Upper lobe of right lung (tissue), 1 donor: ENCODE measurements at regions not wholly inside any gene's neighbourhood (a gene's known extent, or its start where the extent isn't known, plus 50 kb on each side); places are given as distances from the start of the nearest gene placed in this dataset.
A peak's percentile ranks its signal among the peaks of the same experiment; 100 is the strongest.

Source experiments
- ATAC-seq: fragments of 200-7000 bp; cut with Tn5 transposase; one replicate; pipeline ENCODE4 v1.9.1; 2020; ENCODE audit warnings: mild to moderate bottlenecking, moderate library complexity
- DNase-seq: peaks from one replicate; pipeline ENCODE4 v3.0.0-alpha.2; 2020
- H3K27ac ChIP-seq: fragments of 200-600 bp; one replicate; pipeline ENCODE4 v1.8.0; 2022
- H3K27me3 ChIP-seq: fragments of 200-600 bp; one replicate; pipeline ENCODE4 v1.8.0; 2022; ENCODE audit warnings: mild to moderate bottlenecking
- H3K36me3 ChIP-seq: fragments of 200-600 bp; one replicate; pipeline ENCODE4 v1.8.0; 2022
- H3K4me1 ChIP-seq: fragments of 200-600 bp; one replicate; pipeline ENCODE4 v1.8.0; 2022
- H3K4me3 ChIP-seq: fragments of 200-600 bp; one replicate; pipeline ENCODE4 v1.8.0; 2022; ENCODE audit warnings: mild to moderate bottlenecking
- H3K9me3 ChIP-seq: fragments of 200-600 bp; one replicate; pipeline ENCODE4 v1.8.0; 2022
- intact Hi-C: fragments of 100-400 bp; cut with DNase I; formaldehyde crosslinking; loops from one replicate; pipeline ENCODE4 v1.11.0; 2022
- TF ChIP-seq, protein P1 (sequence below): fragments of 200-600 bp; IDR thresholded peaks from one replicate; pipeline ENCODE4 v1.8.0; 2022; ENCODE audit warnings: antibody characterized with exemption
- donor health status: DM: no; HTN: yes; CAD: no; lungs with severe emphysema.

- ATAC-seq, result no peak
- H3K9me3 ChIP-seq, result no peaks in the 10 kb centered on the region
- intact Hi-C loops, result no loop called here
- H3K36me3 ChIP-seq, result no peaks in the 10 kb centered on the region
- H3K4me1 ChIP-seq, result no peaks in the 10 kb centered on the region
- no peak overlapping the region for H3K27ac ChIP-seq
- H3K4me3 ChIP-seq, result no peak overlapping the region
- DNase-seq, result no peak
- TF ChIP-seq, protein P1, sequence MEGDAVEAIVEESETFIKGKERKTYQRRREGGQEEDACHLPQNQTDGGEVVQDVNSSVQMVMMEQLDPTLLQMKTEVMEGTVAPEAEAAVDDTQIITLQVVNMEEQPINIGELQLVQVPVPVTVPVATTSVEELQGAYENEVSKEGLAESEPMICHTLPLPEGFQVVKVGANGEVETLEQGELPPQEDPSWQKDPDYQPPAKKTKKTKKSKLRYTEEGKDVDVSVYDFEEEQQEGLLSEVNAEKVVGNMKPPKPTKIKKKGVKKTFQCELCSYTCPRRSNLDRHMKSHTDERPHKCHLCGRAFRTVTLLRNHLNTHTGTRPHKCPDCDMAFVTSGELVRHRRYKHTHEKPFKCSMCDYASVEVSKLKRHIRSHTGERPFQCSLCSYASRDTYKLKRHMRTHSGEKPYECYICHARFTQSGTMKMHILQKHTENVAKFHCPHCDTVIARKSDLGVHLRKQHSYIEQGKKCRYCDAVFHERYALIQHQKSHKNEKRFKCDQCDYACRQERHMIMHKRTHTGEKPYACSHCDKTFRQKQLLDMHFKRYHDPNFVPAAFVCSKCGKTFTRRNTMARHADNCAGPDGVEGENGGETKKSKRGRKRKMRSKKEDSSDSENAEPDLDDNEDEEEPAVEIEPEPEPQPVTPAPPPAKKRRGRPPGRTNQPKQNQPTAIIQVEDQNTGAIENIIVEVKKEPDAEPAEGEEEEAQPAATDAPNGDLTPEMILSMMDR, result no peak
- no peaks in the 10 kb centered on the region for H3K27me3 ChIP-seq
These were observed 659.1 kb downstream of the IRX1 start for GRCh38 chr5:4254736-4255135.

GRCh38 chr5:4255441-4255840, 659.8 kb downstream of the IRX1 start:
- Histone ChIP-seq H3K27ac (no peak overlapping the region), H3K36me3 (no peaks in the 10 kb centered on the region), H3K4me3 (no peak overlapping the region), H3K9me3 (no peaks in the 10 kb centered on the region), H3K27me3 (no peaks in the 10 kb centered on the region), H3K4me1 (no peaks in the 10 kb centered on the region)
- DNase-seq (no peak), ATAC-seq (peak; percentile 76)
- intact Hi-C loops, result no loop called here
- TF ChIP-seq, protein P1, result no peak

GRCh38 chr5:4258170-4258569, 662.5 kb downstream of the IRX1 start:
- ATAC-seq (no peak), DNase-seq (no peak)
- TF ChIP-seq, protein P1, result no peak
- Histone ChIP-seq H3K4me3 (no peak overlapping the region), H3K27me3 (no peaks in the 10 kb centered on the region), H3K9me3 (no peaks in the 10 kb centered on the region), H3K4me1 (no peaks in the 10 kb centered on the region), H3K27ac (no peak overlapping the region), H3K36me3 (no peaks in the 10 kb centered on the region)
- intact Hi-C loops, result no loop called here

DNA sequence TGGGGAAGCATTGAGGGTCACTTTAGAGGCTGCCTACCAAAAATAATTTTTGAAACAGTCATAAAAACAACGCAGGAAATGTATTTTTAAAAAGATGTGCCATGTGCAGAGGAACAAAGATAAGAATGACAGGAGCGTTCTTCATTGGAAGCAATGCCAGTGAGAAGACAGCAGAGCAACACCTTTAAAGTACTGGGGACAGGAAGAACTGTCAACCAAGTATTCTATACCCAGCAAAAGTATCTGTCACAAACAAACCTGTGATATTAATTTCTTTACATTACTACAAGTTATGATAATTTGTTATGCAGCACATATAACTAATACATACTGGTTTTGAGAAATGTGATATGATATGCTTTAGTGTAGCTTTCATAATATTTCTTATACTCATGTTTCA, 675.6 kb downstream of the IRX1 start:
- intact Hi-C loops, result no loop called here
- H3K27ac ChIP-seq, result no peak overlapping the region
- peaks cover 7% of the 10 kb centered on the region for H3K9me3 ChIP-seq
- no peak for DNase-seq
- no peak for ATAC-seq
- TF ChIP-seq, protein P1, result no peak
- H3K27me3 ChIP-seq, result no peaks in the 10 kb centered on the region
- H3K4me1 ChIP-seq, result no peaks in the 10 kb centered on the region
- no peaks in the 10 kb centered on the region for H3K36me3 ChIP-seq
- no peak overlapping the region for H3K4me3 ChIP-seq

DNA sequence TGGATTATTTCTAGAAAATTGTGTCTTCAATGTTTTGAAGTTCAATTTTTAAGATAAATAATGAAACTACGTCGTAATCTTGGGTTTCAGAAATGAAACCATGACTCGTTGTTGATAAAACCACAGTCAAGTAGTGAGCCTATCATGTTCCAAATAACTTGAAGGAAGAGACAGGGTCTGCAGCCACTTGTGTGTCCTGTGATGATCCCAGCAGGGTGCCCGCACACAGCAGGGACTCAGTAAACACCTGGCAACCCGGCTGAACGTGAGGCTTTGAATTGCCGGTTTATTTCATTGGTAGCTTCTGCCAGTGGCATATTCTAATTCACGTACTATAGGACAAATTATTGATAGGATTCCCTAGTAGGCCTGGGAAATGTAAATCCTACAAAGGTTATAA, 679.6 kb downstream of the IRX1 start:
- Histone ChIP-seq H3K27ac (no peak overlapping the region), H3K4me3 (no peak overlapping the region), H3K9me3 (peaks cover 7% of the 10 kb centered on the region), H3K36me3 (no peaks in the 10 kb centered on the region), H3K27me3 (no peaks in the 10 kb centered on the region), H3K4me1 (no peaks in the 10 kb centered on the region)
- intact Hi-C loops, result no loop called here
- DNase-seq (no peak), ATAC-seq (no peak)
- TF ChIP-seq, protein P1, result no peak

- H3K4me1 ChIP-seq, result no peaks in the 10 kb centered on the region
- no peaks in the 10 kb centered on the region for H3K9me3 ChIP-seq
- H3K36me3 ChIP-seq, result no peaks in the 10 kb centered on the region
- peak; percentile 64 for ATAC-seq
- no peaks in the 10 kb centered on the region for H3K27me3 ChIP-seq
- H3K4me3 ChIP-seq, result no peak overlapping the region
- no peak overlapping the region for H3K27ac ChIP-seq
- intact Hi-C loops, result no loop called here
- no peak for DNase-seq
- TF ChIP-seq, protein P1, result no peak
These were observed 699.2 kb downstream of the IRX1 start for GRCh38 chr5:4294878-4295277.
